ENCODE measurements at regions not wholly inside any gene's neighbourhood (a gene's known extent, or its start where the extent isn't known, plus 50 kb on each side); places are given as distances from the start of the nearest gene placed in this dataset.

GRCh38 chr12:54127538-54128259, 61.1 kb downstream of the SMUG1 start:
- no peak for TF ChIP-seq CTCF (IDR thresholded peaks at IDR 0.05)
- TF ChIP-seq EZH2 (IDR thresholded peaks at IDR 0.05; ENCODE audit: borderline replicate concordance, insufficient read depth, low read depth, low read length, poor library complexity, severe bottlenecking) = no peak

Measured in B cell (primary cell).